ENCODE measurements at regions not wholly inside any gene's neighbourhood (a gene's known extent, or its start where the extent isn't known, plus 50 kb on each side); places are given as distances from the start of the nearest gene placed in this dataset.

DNA sequence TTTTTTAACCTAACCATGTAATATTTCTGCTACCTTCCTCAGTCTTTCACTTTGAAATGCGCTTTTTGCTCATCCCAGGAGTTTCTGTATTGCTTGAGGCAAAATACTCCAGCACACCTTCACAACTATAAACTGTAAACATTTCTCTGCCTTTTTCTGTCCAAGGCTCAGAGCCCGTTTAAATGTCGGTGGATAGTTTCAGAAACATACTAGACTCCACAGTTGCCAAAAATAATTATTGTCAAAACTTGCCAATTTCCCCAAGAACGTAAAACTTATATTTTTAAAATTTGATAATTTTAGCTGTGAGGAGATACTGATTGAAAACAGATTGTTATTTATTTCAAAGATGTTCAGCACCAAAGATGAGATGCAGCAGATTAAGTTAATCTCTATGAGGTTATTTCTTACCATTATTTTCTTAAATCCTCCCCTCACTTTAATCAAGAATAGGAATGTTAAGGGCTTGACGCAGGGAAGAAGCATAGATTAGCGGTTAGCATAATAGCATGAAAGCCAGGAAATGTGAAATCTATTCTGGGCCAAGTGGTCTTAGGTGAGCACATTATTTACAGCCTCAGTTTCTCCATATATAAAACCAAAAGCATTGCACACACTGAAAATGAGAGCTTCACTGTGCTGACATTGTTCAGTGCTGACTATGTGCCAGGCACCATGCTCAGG, 91.5 kb upstream of the ESRRG start:
- TF ChIP-seq CTCF (conservative IDR thresholded peaks at IDR 0.05 in 1 of 2, IDR thresholded peaks at IDR 0.05 in 1 of 2; ENCODE audit: low read depth in 1 of 2, low read length in 2 of 2) (no peak), EZH2 (IDR thresholded peaks at IDR 0.05; ENCODE audit: low read length, missing control alignments) (no peak)

All from fibroblast of lung (primary cell).